HG03159 (cell line): ENCODE measurements at regions not wholly inside any gene's neighbourhood (a gene's known extent, or its start where the extent isn't known, plus 50 kb on each side); places are given as distances from the start of the nearest gene placed in this dataset.

Experiments used
- ATAC-seq: cut with Tn5 transposase; IDR thresholded peaks from one replicate; pipeline ENCODE4 v1.9.1; 2021; ENCODE audit warnings: mild to moderate bottlenecking, moderate library complexity; ENCODE audit not compliant: unreplicated experiment

- no peak for ATAC-seq
Measured at GRCh38 chr14:51307551-51307950, 67.5 kb downstream of the TMX1 start.

GRCh38 chr14:51308866-51309265, 68.8 kb downstream of the TMX1 start:
- ATAC-seq: no peak

DNA sequence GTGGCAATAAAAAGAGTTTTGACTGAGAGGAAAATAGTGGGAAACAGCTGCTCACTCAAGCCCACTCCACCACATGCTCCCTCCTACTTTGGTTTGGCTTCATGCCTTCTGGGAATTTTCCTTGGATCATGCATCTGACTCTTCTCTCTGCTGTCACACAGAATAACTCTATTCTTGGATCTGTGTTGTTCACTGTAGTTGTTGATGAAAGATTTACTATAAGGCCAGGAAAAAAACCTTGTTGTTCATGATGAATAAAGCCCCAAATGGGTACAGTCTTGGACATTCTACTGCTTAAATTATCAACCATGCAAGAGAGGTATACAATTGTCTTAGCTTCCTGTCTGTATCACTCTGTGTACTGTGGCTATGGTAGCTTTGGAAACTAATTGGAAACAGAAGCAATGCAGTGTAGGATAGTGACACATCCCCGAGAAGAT, 70.5 kb downstream of the TMX1 start:
- ATAC-seq: no peak

- ATAC-seq: no peak
Measured at GRCh38 chr14:51314321-51315015, 74.4 kb downstream of the TMX1 start.

- no peak for ATAC-seq
Measured at GRCh38 chr14:51317373-51317772, 77.3 kb downstream of the TMX1 start.

DNA sequence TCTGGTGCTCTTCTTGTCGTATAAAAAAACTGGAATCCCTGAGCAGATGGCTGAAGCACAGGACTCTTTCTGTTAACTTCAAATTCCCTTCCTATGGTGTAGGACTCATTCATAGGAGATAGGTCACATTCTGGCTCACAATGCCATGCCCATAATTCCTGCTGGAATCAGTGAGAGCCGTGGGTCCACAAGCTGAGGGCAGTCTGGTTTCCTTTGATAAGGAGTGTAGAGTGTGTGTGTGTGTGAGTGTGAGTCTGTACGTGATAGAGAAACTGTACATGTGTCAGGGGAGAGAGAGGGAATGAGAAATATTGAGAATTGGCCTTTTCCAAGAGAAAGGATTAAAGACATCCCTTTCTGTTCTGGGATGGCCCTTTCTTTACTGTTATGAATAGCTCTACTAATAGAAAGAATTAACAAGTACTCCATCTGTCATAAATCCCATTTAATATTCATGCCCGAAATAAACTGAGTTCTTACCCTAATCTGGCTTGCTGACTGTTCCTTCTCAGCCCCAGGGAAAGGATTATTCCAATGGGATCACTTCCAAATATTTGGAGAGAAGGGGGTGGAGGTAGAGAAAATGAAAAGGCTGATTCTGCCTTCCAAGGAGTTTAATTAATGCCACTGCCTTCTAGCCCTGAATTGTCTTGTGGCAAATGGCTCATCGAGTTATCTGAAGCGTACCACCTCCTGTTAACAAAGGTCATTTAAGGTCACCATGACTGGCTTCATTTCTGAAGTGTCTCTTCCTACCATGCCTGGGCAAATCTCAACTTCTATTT, 79.0 kb downstream of the TMX1 start:
- no peak for ATAC-seq

DNA sequence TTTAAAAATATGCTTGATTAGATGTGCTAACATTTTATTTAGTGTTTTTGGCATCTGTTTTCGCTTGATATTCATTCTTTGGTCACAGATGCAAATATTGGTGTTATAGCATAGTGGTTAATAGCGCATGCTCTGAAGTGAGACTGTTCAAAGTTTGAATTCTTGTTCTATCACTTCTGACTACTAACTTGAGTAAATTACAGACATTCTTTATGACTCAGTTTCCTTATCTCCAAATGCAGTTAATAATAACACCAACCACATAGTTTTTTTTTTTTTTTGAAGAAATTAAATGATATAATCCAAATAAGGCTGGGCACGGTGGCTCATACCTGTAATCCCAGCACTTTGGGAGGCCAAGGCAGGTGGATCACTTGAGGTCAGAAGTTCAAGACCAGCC, 81.0 kb downstream of the TMX1 start:
- no peak for ATAC-seq

- no peak for ATAC-seq
Measured at GRCh38 chr14:51323492-51323891, 83.4 kb downstream of the TMX1 start.

GRCh38 chr14:51327376-51327775, 87.3 kb downstream of the TMX1 start:
- ATAC-seq: no peak

- no peak for ATAC-seq
Measured at GRCh38 chr14:51328064-51328771, 88.2 kb downstream of the TMX1 start.

DNA sequence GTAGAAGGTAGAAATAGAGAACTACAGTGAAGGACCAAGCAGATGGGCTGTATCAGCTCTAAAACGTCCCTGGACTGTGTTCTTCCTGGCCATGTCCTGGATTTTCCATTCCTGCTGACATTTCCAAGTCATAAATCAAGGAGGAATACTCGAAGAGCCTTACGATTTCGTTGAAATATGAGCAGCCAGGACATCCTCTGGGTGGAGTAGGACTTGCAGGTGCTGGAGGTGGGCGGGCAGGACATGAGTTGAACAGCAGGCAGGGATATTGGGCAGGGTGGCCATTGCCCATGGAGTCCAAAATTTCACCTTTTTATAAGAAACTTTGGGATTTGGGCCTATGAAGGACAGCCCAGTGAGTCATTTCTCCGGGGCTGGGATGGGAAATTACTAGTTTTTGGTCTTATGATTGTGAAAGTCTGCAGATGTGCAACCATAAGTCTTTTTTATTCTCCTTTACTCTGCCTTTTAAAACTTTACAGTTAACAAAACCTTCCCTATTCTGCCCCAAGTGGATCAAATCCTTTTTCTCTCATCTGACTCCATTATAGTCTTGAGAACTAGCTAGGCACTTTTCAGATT, 88.8 kb downstream of the TMX1 start:
- no peak for ATAC-seq

GRCh38 chr14:51331486-51332367, 91.7 kb downstream of the TMX1 start:
- no peak for ATAC-seq

GRCh38 chr14:51333299-51333698, 93.3 kb downstream of the TMX1 start:
- no peak for ATAC-seq

GRCh38 chr14:51333901-51334521, 94.0 kb downstream of the TMX1 start:
- ATAC-seq: no peak

- ATAC-seq: no peak
Measured at GRCh38 chr14:51334566-51334965, 94.5 kb downstream of the TMX1 start.

DNA sequence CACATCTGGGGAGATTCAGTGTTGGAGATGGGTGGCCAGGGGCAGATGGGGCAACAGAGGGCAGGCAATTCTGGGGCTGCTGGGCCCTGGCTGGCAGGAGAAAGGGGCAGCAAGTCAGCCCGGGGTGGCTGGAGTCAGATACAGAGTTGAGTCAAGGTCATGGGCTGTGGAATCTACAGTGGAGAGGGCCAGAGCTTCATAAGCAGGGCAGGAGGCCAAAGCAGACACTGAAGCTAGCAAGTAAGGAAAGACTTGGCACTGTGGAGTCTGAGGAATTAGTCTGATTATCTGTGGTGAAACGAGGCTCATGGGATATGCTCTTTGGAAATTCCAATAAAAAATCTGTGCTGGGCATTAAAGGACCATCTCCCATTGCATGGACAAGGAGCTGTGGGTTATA, 95.5 kb downstream of the TMX1 start:
- ATAC-seq: no peak

GRCh38 chr14:51335961-51336723, 96.1 kb downstream of the TMX1 start:
- no peak for ATAC-seq

GRCh38 chr14:51336734-51337133, 96.7 kb downstream of the TMX1 start:
- ATAC-seq: no peak

GRCh38 chr14:51337520-51337919, 97.5 kb downstream of the TMX1 start:
- no peak for ATAC-seq
